Astrocyte (in vitro differentiated cells and primary cell): ENCODE measurements at regions not wholly inside any gene's neighbourhood (a gene's known extent, or its start where the extent isn't known, plus 50 kb on each side); places are given as distances from the start of the nearest gene placed in this dataset.

Experiments used
- DNase-seq: peaks from one replicate; pipeline ENCODE4 v3.0.0-alpha.2; 2010; ENCODE audit warnings: low read depth
- FAIRE-seq: peaks from 2 replicates; lab custom pipeline; 2011; peaks lifted over from hg19 to GRCh38; lab: Jason Lieb, UNC
- H2AFZ ChIP-seq: 2 replicates; pipeline ENCODE4 v1.6.0; 2012; ENCODE audit warnings: low read depth, low read length, inconsistent platforms
- H3K27ac ChIP-seq: 2 replicates; pipeline ENCODE4 v1.5.1; 2011; ENCODE audit warnings: low read depth, low read length, inconsistent platforms
- H3K27me3 ChIP-seq: 2 replicates; pipeline ENCODE4 v1.6.0; 2011; ENCODE audit warnings: low read length, inconsistent platforms; ENCODE audit not compliant: insufficient read depth
- H3K36me3 ChIP-seq: 2 replicates; pipeline ENCODE4 v1.5.1; 2011; ENCODE audit warnings: low read length, inconsistent platforms; ENCODE audit not compliant: insufficient read depth
- H3K4me1 ChIP-seq: 2 replicates; pipeline ENCODE4 v1.5.1; 2011; ENCODE audit warnings: low read length, inconsistent platforms; ENCODE audit not compliant: insufficient read depth
- H3K4me2 ChIP-seq: 2 replicates; pipeline ENCODE4 v1.6.0; 2012; ENCODE audit warnings: low read length, inconsistent platforms
- H3K4me3 ChIP-seq: 2 replicates; pipeline ENCODE4 v1.5.1; 2011; ENCODE audit warnings: low read depth, mild to moderate bottlenecking, low read length, inconsistent platforms; ENCODE audit not compliant: insufficient read depth
- H3K79me2 ChIP-seq: 2 replicates; pipeline ENCODE4 v1.6.0; 2012; ENCODE audit warnings: mild to moderate bottlenecking, low read length, inconsistent platforms; ENCODE audit not compliant: insufficient read depth
- H3K9ac ChIP-seq: 2 replicates; pipeline ENCODE4 v1.6.0; 2012; ENCODE audit warnings: mild to moderate bottlenecking, low read length, inconsistent platforms
- H3K9me3 ChIP-seq: 2 replicates; pipeline ENCODE4 v1.5.1; 2012; ENCODE audit warnings: low read depth, mild to moderate bottlenecking, low read length, inconsistent platforms; ENCODE audit not compliant: insufficient read depth
- H4K20me1 ChIP-seq: 2 replicates; pipeline ENCODE4 v1.6.0; 2012; ENCODE audit warnings: low read length, inconsistent platforms; ENCODE audit not compliant: insufficient read depth
- H3K27ac Mint-ChIP-seq: one replicate; pipeline ENCODE4 v1.8.0; 2021; ENCODE audit warnings: mild to moderate bottlenecking, mixed read lengths; ENCODE audit not compliant: unreplicated experiment
- H3K27me3 Mint-ChIP-seq: one replicate; pipeline ENCODE4 v1.8.0; 2021; ENCODE audit warnings: low read depth, mixed read lengths; ENCODE audit not compliant: unreplicated experiment
- H3K36me3 Mint-ChIP-seq: one replicate; pipeline ENCODE4 v1.8.0; 2021; ENCODE audit warnings: low read depth, mixed read lengths; ENCODE audit not compliant: unreplicated experiment
- H3K4me1 Mint-ChIP-seq: one replicate; pipeline ENCODE4 v1.8.0; 2021; ENCODE audit warnings: low read depth, mixed read lengths; ENCODE audit not compliant: unreplicated experiment
- H3K4me3 Mint-ChIP-seq: one replicate; pipeline ENCODE4 v1.8.0; 2021; ENCODE audit warnings: mild to moderate bottlenecking, moderate library complexity, mixed read lengths; ENCODE audit not compliant: unreplicated experiment
- H3K9me3 Mint-ChIP-seq: one replicate; pipeline ENCODE4 v1.8.0; 2021; ENCODE audit warnings: mild to moderate bottlenecking, mixed read lengths; ENCODE audit not compliant: unreplicated experiment
- EZH2 ChIP-seq: IDR thresholded peaks from 2 replicates; pipeline ENCODE4 v1.6.1; 2012; ENCODE audit warnings: mild to moderate bottlenecking, low read length, inconsistent platforms; ENCODE audit not compliant: insufficient read depth
- TF ChIP-seq, protein P1 (sequence below): IDR thresholded peaks from 2 replicates; pipeline ENCODE4 v1.5.1; 2011; ENCODE audit warnings: low read depth, mild to moderate bottlenecking, inconsistent platforms, low read length, moderate library complexity; ENCODE audit not compliant: insufficient read depth

DNA sequence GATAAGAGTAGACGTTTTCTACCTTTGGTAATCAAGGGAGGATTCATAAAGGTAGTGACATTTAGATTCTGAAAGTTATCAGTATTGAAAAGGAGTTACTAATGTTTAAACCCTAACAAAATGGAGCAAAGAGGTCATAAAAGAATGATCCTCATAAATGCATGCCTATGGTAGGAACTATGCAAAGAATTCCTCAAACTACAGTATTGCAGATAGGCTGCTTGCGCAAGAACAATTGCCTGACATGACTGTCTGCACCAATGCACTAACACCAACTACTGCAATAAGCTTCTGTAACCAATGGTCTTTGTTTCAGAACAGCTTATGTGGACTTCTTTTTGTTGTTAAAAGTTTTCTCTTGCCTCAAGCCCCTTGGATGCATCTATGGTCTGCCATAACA, 597.3 kb upstream of the ADGRL4 start:
- peak; percentile 17 for FAIRE-seq
- no peak overlapping the region for H3K9ac ChIP-seq
- no peaks in the 10 kb centered on the region for H3K27me3 ChIP-seq
- no peaks in the 10 kb centered on the region for H3K9me3 ChIP-seq
- TF ChIP-seq, protein P1, sequence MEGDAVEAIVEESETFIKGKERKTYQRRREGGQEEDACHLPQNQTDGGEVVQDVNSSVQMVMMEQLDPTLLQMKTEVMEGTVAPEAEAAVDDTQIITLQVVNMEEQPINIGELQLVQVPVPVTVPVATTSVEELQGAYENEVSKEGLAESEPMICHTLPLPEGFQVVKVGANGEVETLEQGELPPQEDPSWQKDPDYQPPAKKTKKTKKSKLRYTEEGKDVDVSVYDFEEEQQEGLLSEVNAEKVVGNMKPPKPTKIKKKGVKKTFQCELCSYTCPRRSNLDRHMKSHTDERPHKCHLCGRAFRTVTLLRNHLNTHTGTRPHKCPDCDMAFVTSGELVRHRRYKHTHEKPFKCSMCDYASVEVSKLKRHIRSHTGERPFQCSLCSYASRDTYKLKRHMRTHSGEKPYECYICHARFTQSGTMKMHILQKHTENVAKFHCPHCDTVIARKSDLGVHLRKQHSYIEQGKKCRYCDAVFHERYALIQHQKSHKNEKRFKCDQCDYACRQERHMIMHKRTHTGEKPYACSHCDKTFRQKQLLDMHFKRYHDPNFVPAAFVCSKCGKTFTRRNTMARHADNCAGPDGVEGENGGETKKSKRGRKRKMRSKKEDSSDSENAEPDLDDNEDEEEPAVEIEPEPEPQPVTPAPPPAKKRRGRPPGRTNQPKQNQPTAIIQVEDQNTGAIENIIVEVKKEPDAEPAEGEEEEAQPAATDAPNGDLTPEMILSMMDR: no peak
- no peak for TF ChIP-seq EZH2
- Mint-ChIP-seq H3K27me3 (no peaks in the 10 kb centered on the region), H3K27ac (no peak overlapping the region), H3K36me3 (no peaks in the 10 kb centered on the region), H3K9me3 (peaks cover 3% of the 10 kb centered on the region), H3K4me1 (peaks cover 3% of the 10 kb centered on the region), H3K4me3 (no peak overlapping the region)
- DNase-seq: peak; percentile 45
- no peaks in the 10 kb centered on the region for H3K36me3 ChIP-seq
- H3K79me2 ChIP-seq: no peaks in the 10 kb centered on the region
- H3K4me2 ChIP-seq: no peak overlapping the region
- no peaks in the 10 kb centered on the region for H4K20me1 ChIP-seq
- no peak overlapping the region for H3K27ac ChIP-seq
- H3K4me3 ChIP-seq: no peak overlapping the region
- no peaks in the 10 kb centered on the region for H3K4me1 ChIP-seq
- no peak overlapping the region for H2AFZ ChIP-seq

DNA sequence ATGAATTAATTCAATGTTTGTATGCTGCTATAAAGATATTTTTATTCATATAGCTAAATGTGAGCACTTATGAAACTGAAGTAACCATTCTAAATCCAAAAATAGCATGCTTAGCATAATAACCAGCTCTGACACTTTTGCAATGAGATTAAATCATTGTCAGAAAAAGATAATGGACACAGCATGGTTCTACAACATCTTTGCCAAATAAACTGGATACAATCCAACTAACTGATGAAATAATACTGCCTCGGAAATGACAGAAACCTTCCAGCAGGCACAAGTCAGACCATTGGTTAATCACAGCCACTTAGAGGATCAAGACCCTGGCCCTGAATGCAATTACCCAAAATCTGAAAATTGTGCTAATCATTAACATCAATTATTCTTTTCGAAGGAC, 592.7 kb upstream of the ADGRL4 start:
- Histone ChIP-seq H3K4me3 (no peak overlapping the region), H3K27ac (no peak overlapping the region), H3K9me3 (no peaks in the 10 kb centered on the region), H3K36me3 (no peaks in the 10 kb centered on the region), H3K4me1 (no peaks in the 10 kb centered on the region), H2AFZ (no peak overlapping the region), H4K20me1 (no peaks in the 10 kb centered on the region), H3K27me3 (no peaks in the 10 kb centered on the region), H3K79me2 (no peaks in the 10 kb centered on the region), H3K9ac (no peak overlapping the region), H3K4me2 (no peak overlapping the region)
- DNase-seq (no peak), FAIRE-seq (no peak)
- no peaks in the 10 kb centered on the region for H3K9me3 Mint-ChIP-seq
- H3K27me3 Mint-ChIP-seq: no peaks in the 10 kb centered on the region
- peaks cover 2% of the 10 kb centered on the region for H3K4me1 Mint-ChIP-seq
- TF ChIP-seq EZH2: no peak
- TF ChIP-seq, protein P1: no peak
- no peak overlapping the region for H3K4me3 Mint-ChIP-seq
- H3K36me3 Mint-ChIP-seq: no peaks in the 10 kb centered on the region
- no peak overlapping the region for H3K27ac Mint-ChIP-seq

DNA sequence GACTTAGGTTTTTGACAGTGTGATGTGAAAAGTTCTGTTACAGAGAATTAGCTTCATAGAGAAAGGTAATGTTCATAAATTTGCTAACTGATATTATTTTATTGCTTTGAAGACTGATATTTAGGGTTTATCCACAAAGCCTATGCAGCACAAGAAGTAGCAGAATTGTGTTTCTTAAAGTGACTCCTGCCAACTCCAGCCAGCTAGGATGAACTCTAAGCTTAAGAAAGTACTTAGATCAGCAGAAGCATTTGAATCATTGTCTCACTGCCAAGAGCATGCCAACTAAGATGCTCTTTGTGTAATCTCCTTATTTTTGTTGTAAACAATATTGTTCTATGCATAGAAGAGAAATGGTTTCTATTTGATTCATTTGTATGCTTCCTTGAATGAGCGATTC, 589.4 kb upstream of the ADGRL4 start:
- H3K27ac ChIP-seq: no peak overlapping the region
- no peak overlapping the region for H3K27ac Mint-ChIP-seq
- H3K36me3 ChIP-seq: no peaks in the 10 kb centered on the region
- H3K9me3 ChIP-seq: no peaks in the 10 kb centered on the region
- H3K36me3 Mint-ChIP-seq: no peaks in the 10 kb centered on the region
- H3K4me3 Mint-ChIP-seq: no peak overlapping the region
- no peak for FAIRE-seq
- no peaks in the 10 kb centered on the region for H3K4me1 ChIP-seq
- H3K27me3 Mint-ChIP-seq: no peaks in the 10 kb centered on the region
- TF ChIP-seq, protein P1: no peak
- no peak for TF ChIP-seq EZH2
- no peak overlapping the region for H3K4me2 ChIP-seq
- no peaks in the 10 kb centered on the region for H3K9me3 Mint-ChIP-seq
- H3K4me1 Mint-ChIP-seq: no peaks in the 10 kb centered on the region
- H3K27me3 ChIP-seq: no peaks in the 10 kb centered on the region
- H3K9ac ChIP-seq: no peak overlapping the region
- no peaks in the 10 kb centered on the region for H4K20me1 ChIP-seq
- no peak for DNase-seq
- H3K4me3 ChIP-seq: no peak overlapping the region
- H3K79me2 ChIP-seq: no peaks in the 10 kb centered on the region
- H2AFZ ChIP-seq: no peak overlapping the region
